DOHH2 (cell line): ENCODE measurements at regions not wholly inside any gene's neighbourhood (a gene's known extent, or its start where the extent isn't known, plus 50 kb on each side); places are given as distances from the start of the nearest gene placed in this dataset.

Source experiments
- H3F3A ChIP-seq: fragments of 200-600 bp; sonication (generic), shearing (Covaris generic); 2 replicates; pipeline ENCODE4 v1.6.0; 2016; ENCODE audit warnings: antibody characterized with exemption, mild to moderate bottlenecking; ENCODE audit not compliant: control insufficient read depth, insufficient read depth
- H3K27ac ChIP-seq: fragments of 200-600 bp; sonication (generic); 2 replicates; pipeline ENCODE4 v1.5.1; 2014; ENCODE audit warnings: low read depth, mild to moderate bottlenecking, low read length, moderate library complexity
- H3K27me3 ChIP-seq: fragments of 200-600 bp; sonication (generic); 2 replicates; pipeline ENCODE4 v1.6.1; 2014; ENCODE audit warnings: mild to moderate bottlenecking, low read length, mixed read lengths; ENCODE audit not compliant: control insufficient read depth
- H3K36me3 ChIP-seq: fragments of 200-600 bp; sonication (generic); 2 replicates; pipeline ENCODE4 v1.6.1; 2014; ENCODE audit warnings: mild to moderate bottlenecking, low read length, moderate library complexity, mixed read lengths; ENCODE audit not compliant: control insufficient read depth
- H3K4me1 ChIP-seq: fragments of 200-600 bp; sonication (generic); 2 replicates; pipeline ENCODE4 v1.6.1; 2014; ENCODE audit warnings: mild to moderate bottlenecking, low read length, mixed read lengths; ENCODE audit not compliant: control insufficient read depth
- H3K4me2 ChIP-seq: fragments of 200-600 bp; sonication (generic); 2 replicates; pipeline ENCODE4 v1.6.0; 2014; ENCODE audit warnings: mild to moderate bottlenecking, low read length, moderate library complexity
- H3K4me3 ChIP-seq: fragments of 200-600 bp; sonication (generic); 2 replicates; pipeline ENCODE4 v1.5.1; 2014; ENCODE audit warnings: mild to moderate bottlenecking, low read length, mixed read lengths
- H3K79me2 ChIP-seq: fragments of 200-600 bp; sonication (generic); 2 replicates; pipeline ENCODE4 v1.6.1; 2014; ENCODE audit warnings: mild to moderate bottlenecking, low read length, mixed read lengths; ENCODE audit not compliant: control insufficient read depth
- H3K9me2 ChIP-seq: fragments of 200-600 bp; sonication (generic); replicated peaks from 2 replicates; pipeline ENCODE4 v1.6.1; 2014; ENCODE audit warnings: mild to moderate bottlenecking, low read length, mixed read lengths; ENCODE audit not compliant: control insufficient read depth
- H3K9me3 ChIP-seq: fragments of 200-600 bp; sonication (generic); 2 replicates; pipeline ENCODE4 v1.6.1; 2014; ENCODE audit warnings: antibody characterized with exemption, low read length, mixed read lengths; ENCODE audit not compliant: control insufficient read depth, insufficient read depth
- H4K20me1 ChIP-seq: fragments of 200-600 bp; sonication (generic); 2 replicates; pipeline ENCODE4 v1.6.0; 2014; ENCODE audit warnings: low read depth, mild to moderate bottlenecking, antibody characterized with exemption, low read length, moderate library complexity; ENCODE audit not compliant: control insufficient read depth, insufficient read depth
- EZH2phosphoT487 ChIP-seq: fragments of 200-600 bp; sonication (generic); IDR thresholded peaks from 2 replicates; pipeline ENCODE4 v1.6.1; 2017; ENCODE audit warnings: borderline replicate concordance, mild to moderate bottlenecking, antibody characterized with exemption, low read length, moderate library complexity, mixed read lengths
- TF ChIP-seq, protein P1 (sequence below): fragments of 200-600 bp; sonication (generic); IDR thresholded peaks from one replicate; pipeline ENCODE4 v1.5.1; 2014; ENCODE audit warnings: antibody characterized with exemption, mild to moderate bottlenecking, low read depth, low read length; ENCODE audit not compliant: poor library complexity, severe bottlenecking

GRCh38 chr10:29761916-29762315, 127.1 kb upstream of the SVIL start:
- Histone ChIP-seq H3K4me1 (no peaks in the 10 kb centered on the region), H4K20me1 (no peaks in the 10 kb centered on the region), H3K27ac (no peak overlapping the region), H3K9me2 (no peaks in the 10 kb centered on the region), H3K36me3 (no peaks in the 10 kb centered on the region), H3F3A (no peaks in the 10 kb centered on the region), H3K27me3 (no peaks in the 10 kb centered on the region), H3K4me3 (no peak overlapping the region), H3K9me3 (no peaks in the 10 kb centered on the region), H3K79me2 (no peaks in the 10 kb centered on the region), H3K4me2 (no peak overlapping the region)
- TF ChIP-seq EZH2phosphoT487: no peak

DNA sequence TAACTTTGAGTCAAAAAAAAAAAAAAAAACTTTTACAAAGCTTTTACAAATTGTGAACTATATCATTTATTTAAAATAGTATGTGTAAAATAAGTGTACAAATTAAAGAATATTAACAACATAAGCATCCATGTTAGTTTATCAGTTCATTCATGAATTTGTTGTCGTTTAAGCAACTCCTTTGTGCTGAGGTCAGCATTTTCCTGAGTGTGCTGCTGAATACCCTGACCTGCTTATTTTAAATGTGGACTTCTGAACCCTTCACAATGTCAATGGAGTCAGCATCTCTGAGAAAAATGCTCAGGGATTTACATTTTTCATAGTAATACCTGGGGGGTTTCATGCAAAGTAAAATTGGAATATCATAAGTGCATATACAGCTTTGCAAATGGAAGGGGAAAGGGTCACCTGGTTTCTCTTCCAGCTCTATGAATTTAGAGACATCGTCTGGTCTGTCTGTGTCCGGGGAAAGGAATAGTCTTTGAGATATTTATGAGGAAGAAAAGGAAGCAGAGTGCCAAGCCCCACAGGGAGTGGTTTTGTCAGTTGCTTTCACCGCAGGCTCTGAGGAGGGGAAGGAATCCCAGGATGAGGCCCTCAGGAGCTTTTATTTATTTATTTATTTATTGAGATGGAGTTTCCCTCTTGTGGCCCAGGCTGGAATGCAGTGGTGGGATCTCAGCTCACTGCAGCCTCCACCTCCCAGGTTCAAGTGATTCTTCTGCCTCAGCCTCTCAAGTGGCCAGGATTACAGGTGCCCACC, 125.5 kb upstream of the SVIL start:
- Histone ChIP-seq H3K9me2 (no peaks in the 10 kb centered on the region), H4K20me1 (no peaks in the 10 kb centered on the region), H3K4me3 (no peak overlapping the region), H3K27ac (no peak overlapping the region), H3K79me2 (no peaks in the 10 kb centered on the region), H3K9me3 (no peaks in the 10 kb centered on the region), H3F3A (no peaks in the 10 kb centered on the region), H3K27me3 (no peaks in the 10 kb centered on the region; the same call in 1 of the 2 replicates), H3K4me2 (no peak overlapping the region), H3K4me1 (no peaks in the 10 kb centered on the region), H3K36me3 (no peaks in the 10 kb centered on the region)
- TF ChIP-seq, protein P1, sequence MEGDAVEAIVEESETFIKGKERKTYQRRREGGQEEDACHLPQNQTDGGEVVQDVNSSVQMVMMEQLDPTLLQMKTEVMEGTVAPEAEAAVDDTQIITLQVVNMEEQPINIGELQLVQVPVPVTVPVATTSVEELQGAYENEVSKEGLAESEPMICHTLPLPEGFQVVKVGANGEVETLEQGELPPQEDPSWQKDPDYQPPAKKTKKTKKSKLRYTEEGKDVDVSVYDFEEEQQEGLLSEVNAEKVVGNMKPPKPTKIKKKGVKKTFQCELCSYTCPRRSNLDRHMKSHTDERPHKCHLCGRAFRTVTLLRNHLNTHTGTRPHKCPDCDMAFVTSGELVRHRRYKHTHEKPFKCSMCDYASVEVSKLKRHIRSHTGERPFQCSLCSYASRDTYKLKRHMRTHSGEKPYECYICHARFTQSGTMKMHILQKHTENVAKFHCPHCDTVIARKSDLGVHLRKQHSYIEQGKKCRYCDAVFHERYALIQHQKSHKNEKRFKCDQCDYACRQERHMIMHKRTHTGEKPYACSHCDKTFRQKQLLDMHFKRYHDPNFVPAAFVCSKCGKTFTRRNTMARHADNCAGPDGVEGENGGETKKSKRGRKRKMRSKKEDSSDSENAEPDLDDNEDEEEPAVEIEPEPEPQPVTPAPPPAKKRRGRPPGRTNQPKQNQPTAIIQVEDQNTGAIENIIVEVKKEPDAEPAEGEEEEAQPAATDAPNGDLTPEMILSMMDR: no peak
- TF ChIP-seq EZH2phosphoT487: no peak

- no peaks in the 10 kb centered on the region for H3K9me3 ChIP-seq
- no peaks in the 10 kb centered on the region for H3F3A ChIP-seq
- H3K4me1 ChIP-seq: no peaks in the 10 kb centered on the region
- no peaks in the 10 kb centered on the region for H4K20me1 ChIP-seq
- no peak overlapping the region for H3K4me2 ChIP-seq
- no peak overlapping the region for H3K27ac ChIP-seq
- no peaks in the 10 kb centered on the region; the same call in 1 of the 2 replicates for H3K27me3 ChIP-seq
- no peak overlapping the region for H3K4me3 ChIP-seq
- no peaks in the 10 kb centered on the region for H3K9me2 ChIP-seq
- no peaks in the 10 kb centered on the region for H3K79me2 ChIP-seq
- no peaks in the 10 kb centered on the region for H3K36me3 ChIP-seq
- TF ChIP-seq EZH2phosphoT487: no peak
- TF ChIP-seq, protein P1: no peak
Measured at GRCh38 chr10:29757551-29758297, 123.0 kb upstream of the SVIL start.

- H3K4me2 ChIP-seq: no peak overlapping the region
- H4K20me1 ChIP-seq: no peaks in the 10 kb centered on the region
- no peak for TF ChIP-seq EZH2phosphoT487
- TF ChIP-seq, protein P1: no peak
Measured at GRCh38 chr10:29756451-29756850, 121.7 kb upstream of the SVIL start.

More at GRCh38 chr10:29756451-29756850, 121.7 kb upstream of the SVIL start:
- no peaks in the 10 kb centered on the region for H3F3A ChIP-seq
- H3K4me1 ChIP-seq: no peaks in the 10 kb centered on the region
- H3K36me3 ChIP-seq: no peaks in the 10 kb centered on the region
- no peaks in the 10 kb centered on the region for H3K9me3 ChIP-seq
- no peaks in the 10 kb centered on the region for H3K79me2 ChIP-seq
- H3K4me3 ChIP-seq: no peak overlapping the region
- no peaks in the 10 kb centered on the region; the same call in 1 of the 2 replicates for H3K27me3 ChIP-seq
- H3K27ac ChIP-seq: no peak overlapping the region
- no peaks in the 10 kb centered on the region for H3K9me2 ChIP-seq
